ENCODE measurements at regions not wholly inside any gene's neighbourhood (a gene's known extent, or its start where the extent isn't known, plus 50 kb on each side); places are given as distances from the start of the nearest gene placed in this dataset.

DNA sequence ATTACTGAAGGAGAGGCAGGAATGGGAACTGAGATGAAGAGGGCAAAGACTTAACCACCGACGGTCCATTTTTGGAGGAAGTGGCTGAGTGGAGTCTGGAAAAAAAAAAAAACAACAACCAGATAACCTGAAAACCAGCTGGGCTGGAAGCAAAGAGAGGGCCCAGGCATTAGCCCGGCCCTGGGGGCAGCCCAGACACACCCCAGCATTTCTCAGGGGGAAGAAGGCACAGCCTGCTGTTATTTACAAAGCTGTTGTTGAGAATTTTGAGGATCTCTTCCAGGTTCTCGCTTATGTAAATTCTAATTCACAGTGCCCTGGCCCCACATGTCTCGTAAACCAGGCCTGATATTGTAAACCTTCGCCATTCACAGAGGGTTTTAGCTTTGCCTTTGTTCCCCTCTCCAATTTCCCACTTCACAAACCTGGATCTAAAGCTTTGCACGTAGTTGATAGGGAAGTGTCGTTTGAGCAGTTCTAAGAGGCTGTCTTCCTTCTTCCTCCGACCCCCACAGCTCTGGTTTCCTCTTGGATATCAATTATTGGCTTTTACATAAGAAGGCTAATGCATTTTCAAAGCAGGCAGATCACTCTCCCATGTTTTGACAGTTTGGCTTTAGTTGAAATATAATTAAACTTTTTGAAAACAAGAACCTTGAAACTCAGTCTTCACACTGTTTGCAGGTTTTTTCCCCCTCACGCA, 161.8 kb upstream of the IRF2BP2 start (continued):
- TF ChIP-seq, protein P1, sequence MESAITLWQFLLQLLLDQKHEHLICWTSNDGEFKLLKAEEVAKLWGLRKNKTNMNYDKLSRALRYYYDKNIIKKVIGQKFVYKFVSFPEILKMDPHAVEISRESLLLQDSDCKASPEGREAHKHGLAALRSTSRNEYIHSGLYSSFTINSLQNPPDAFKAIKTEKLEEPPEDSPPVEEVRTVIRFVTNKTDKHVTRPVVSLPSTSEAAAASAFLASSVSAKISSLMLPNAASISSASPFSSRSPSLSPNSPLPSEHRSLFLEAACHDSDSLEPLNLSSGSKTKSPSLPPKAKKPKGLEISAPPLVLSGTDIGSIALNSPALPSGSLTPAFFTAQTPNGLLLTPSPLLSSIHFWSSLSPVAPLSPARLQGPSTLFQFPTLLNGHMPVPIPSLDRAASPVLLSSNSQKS (CRISPR knock-in tag; IDR thresholded peaks at IDR 0.05) = no peak
- TF ChIP-seq, protein P2, sequence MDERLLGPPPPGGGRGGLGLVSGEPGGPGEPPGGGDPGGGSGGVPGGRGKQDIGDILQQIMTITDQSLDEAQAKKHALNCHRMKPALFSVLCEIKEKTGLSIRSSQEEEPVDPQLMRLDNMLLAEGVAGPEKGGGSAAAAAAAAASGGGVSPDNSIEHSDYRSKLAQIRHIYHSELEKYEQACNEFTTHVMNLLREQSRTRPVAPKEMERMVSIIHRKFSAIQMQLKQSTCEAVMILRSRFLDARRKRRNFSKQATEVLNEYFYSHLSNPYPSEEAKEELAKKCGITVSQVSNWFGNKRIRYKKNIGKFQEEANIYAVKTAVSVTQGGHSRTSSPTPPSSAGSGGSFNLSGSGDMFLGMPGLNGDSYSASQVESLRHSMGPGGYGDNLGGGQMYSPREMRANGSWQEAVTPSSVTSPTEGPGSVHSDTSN (CRISPR knock-in tag; IDR thresholded peaks at IDR 0.05; ENCODE audit: low read depth) = no peak
- TF ChIP-seq, protein P2 (tag; conservative IDR thresholded peaks at IDR 0.05; ENCODE audit: low read depth) = no peak
- TF ChIP-seq, protein P3, sequence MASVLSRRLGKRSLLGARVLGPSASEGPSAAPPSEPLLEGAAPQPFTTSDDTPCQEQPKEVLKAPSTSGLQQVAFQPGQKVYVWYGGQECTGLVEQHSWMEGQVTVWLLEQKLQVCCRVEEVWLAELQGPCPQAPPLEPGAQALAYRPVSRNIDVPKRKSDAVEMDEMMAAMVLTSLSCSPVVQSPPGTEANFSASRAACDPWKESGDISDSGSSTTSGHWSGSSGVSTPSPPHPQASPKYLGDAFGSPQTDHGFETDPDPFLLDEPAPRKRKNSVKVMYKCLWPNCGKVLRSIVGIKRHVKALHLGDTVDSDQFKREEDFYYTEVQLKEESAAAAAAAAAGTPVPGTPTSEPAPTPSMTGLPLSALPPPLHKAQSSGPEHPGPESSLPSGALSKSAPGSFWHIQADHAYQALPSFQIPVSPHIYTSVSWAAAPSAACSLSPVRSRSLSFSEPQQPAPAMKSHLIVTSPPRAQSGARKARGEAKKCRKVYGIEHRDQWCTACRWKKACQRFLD (CRISPR knock-in tag; IDR thresholded peaks at IDR 0.05) = peak; percentile 24; the same call in 1 of the 2 replicates
- TF ChIP-seq ELF1 (tag; IDR thresholded peaks at IDR 0.05) (no peak), OTX1 (CRISPR knock-in tag; IDR thresholded peaks at IDR 0.05) (0 out of 2 replicates have a peak, but pooled peaks have one; percentile 34), SP2 (IDR thresholded peaks at IDR 0.05; ENCODE audit: extremely low read depth, low read depth, low read length, poor library complexity, severe bottlenecking) (no peak), ZNF384 (IDR thresholded peaks at IDR 0.05; ENCODE audit: low read depth, low read length) (peak; percentile 79), FIP1L1 (IDR thresholded peaks at IDR 0.05; ENCODE audit: low read depth, low read length, poor library complexity, severe bottlenecking) (no peak), ZNF699 (CRISPR knock-in tag; IDR thresholded peaks at IDR 0.05; ENCODE audit: insufficient replicate concordance) (no peak), SAP30 (IDR thresholded peaks at IDR 0.05; ENCODE audit: borderline replicate concordance, insufficient read depth, low read depth, low read length, poor library complexity, severe bottlenecking) (no peak), RBM39 (optimal IDR thresholded peaks at IDR 0.05; ENCODE audit: low read depth, low read length) (no peak)
- TF ChIP-seq, protein P4, sequence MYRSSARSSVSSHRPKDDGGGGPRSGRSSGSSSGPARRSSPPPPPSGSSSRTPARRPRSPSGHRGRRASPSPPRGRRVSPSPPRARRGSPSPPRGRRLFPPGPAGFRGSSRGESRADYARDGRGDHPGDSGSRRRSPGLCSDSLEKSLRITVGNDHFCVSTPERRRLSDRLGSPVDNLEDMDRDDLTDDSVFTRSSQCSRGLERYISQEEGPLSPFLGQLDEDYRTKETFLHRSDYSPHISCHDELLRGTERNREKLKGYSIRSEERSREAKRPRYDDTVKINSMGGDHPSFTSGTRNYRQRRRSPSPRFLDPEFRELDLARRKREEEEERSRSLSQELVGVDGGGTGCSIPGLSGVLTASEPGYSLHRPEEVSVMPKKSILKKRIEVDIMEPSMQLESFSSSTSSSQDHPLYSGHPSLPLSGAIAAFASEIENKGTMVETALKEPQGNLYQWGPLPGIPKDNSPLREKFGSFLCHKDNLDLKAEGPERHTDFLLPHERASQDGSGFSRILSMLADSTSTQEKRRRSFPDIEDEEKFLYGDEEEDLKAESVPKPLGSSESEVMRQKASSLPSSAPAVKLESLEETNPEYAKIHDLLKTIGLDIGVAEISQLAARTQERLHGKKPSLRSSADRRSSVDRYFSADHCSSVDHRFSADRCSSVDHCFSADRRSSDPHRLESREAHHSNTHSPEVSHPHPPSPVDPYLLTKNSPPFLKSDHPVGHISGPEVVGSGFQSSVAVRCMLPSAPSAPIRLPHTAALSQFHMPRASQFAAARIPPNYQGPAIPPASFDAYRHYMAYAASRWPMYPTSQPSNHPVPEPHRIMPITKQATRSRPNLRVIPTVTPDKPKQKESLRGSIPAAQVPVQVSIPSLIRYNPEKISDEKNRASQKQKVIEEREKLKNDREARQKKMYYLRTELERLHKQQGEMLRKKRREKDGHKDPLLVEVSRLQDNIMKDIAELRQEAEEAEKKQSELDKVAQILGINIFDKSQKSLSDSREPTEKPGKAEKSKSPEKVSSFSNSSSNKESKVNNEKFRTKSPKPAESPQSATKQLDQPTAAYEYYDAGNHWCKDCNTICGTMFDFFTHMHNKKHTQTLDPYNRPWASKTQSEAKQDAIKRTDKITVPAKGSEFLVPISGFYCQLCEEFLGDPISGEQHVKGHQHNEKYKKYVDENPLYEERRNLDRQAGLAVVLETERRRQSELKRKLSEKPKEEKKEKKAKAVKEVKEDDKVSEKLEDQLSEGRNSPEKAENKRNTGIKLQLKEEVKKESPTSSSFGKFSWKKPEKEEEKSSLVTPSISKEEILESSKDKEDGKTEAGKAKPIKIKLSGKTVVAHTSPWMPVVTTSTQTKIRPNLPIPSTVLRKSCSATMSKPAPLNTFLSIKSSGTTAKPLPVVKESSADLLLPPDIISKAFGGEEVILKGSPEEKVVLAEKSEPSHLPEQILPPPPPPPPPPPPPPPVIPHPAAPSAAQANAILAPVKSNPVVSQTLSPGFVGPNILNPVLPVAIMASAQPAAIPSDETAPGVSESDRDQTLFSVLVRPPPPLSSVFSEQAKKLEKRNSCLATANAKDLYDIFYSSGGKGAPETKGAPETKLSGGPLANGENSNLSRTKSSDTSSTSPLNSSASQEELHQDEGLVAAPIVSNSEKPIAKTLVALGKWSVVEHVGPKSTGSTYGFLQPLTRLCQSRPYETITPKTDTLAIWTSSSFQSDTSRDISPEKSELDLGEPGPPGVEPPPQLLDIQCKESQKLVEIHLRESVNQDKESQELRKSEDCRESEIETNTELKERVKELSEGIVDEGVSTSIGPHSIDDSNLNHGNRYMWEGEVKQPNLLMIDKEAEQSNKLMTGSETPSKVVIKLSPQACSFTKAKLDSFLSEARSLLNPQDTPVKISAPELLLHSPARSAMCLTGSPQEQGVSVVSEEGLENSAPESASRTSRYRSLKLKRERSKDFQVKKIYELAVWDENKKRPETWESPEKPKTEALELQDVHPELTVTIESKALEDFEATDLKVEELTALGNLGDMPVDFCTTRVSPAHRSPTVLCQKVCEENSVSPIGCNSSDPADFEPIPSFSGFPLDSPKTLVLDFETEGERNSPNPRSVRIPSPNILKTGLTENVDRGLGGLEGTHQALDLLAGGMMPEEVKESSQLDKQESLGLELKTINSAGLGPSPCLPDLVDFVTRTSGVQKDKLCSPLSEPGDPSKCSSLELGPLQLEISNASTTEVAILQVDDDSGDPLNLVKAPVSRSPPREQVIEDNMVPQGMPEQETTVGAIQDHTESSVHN (IDR thresholded peaks at IDR 0.05; ENCODE audit: borderline replicate concordance in 1 of 2, low read depth in 1 of 2) = no peak

Data from K562 (cell line).